GM18507 (cell line): ENCODE measurements at regions not wholly inside any gene's neighbourhood (a gene's known extent, or its start where the extent isn't known, plus 50 kb on each side); places are given as distances from the start of the nearest gene placed in this dataset.
A peak's percentile ranks its signal among the peaks of the same experiment; 100 is the strongest.

Experiments used
- DNase-seq: peaks from one replicate; pipeline ENCODE4 v3.0.0; 2011; ENCODE audit warnings: low read depth; ENCODE audit not compliant: insufficient read length; ENCODE audit errors: extremely low spot score
- FAIRE-seq: peaks from 2 replicates; lab custom pipeline; 2011; peaks lifted over from hg19 to GRCh38; lab: Jason Lieb, UNC

- no peak for DNase-seq
- no peak for FAIRE-seq
These were observed 216.6 kb downstream of the MRPL39 start for GRCh38 chr21:25390701-25391100.

- DNase-seq: no peak
- FAIRE-seq: no peak
These were observed 219.6 kb downstream of the MRPL39 start for GRCh38 chr21:25387665-25388064.

GRCh38 chr21:25385911-25386474 lies 221.3 kb downstream of the MRPL39 start:
- FAIRE-seq (peak; percentile 50), DNase-seq (no peak)

- FAIRE-seq (no peak), DNase-seq (no peak)
These were observed 221.9 kb downstream of the MRPL39 start for GRCh38 chr21:25385341-25385740.

- DNase-seq: no peak
- peak; percentile 24 for FAIRE-seq
These were observed 222.5 kb downstream of the MRPL39 start for GRCh38 chr21:25384782-25385181.

GRCh38 chr21:25383545-25383944 lies 223.7 kb downstream of the MRPL39 start:
- DNase-seq (no peak), FAIRE-seq (no peak)

- FAIRE-seq (no peak), DNase-seq (no peak)
These were observed 225.3 kb downstream of the MRPL39 start for GRCh38 chr21:25381936-25382452.

- FAIRE-seq: no peak
- no peak for DNase-seq
These were observed 231.6 kb downstream of the MRPL39 start for GRCh38 chr21:25375675-25376074.

- FAIRE-seq (no peak), DNase-seq (no peak)
These were observed 233.9 kb downstream of the MRPL39 start for GRCh38 chr21:25373126-25374082.

- FAIRE-seq (no peak), DNase-seq (no peak)
These were observed 235.3 kb downstream of the MRPL39 start for GRCh38 chr21:25371841-25372425.

- FAIRE-seq (no peak), DNase-seq (no peak)
These were observed 237.0 kb downstream of the MRPL39 start for GRCh38 chr21:25370311-25370744.

- DNase-seq (no peak), FAIRE-seq (no peak)
These were observed 237.6 kb downstream of the MRPL39 start for GRCh38 chr21:25369524-25370300.

GRCh38 chr21:25368531-25368930 lies 238.8 kb downstream of the MRPL39 start:
- DNase-seq (no peak), FAIRE-seq (no peak)

GRCh38 chr21:25366116-25366515 lies 241.2 kb downstream of the MRPL39 start:
- DNase-seq (no peak), FAIRE-seq (no peak)

- DNase-seq (no peak), FAIRE-seq (no peak)
These were observed 244.7 kb downstream of the MRPL39 start for GRCh38 chr21:25362375-25363267.

- DNase-seq: no peak
- no peak for FAIRE-seq
These were observed 245.5 kb downstream of the MRPL39 start for GRCh38 chr21:25361765-25362164.

- DNase-seq (no peak), FAIRE-seq (no peak)
These were observed 246.2 kb downstream of the MRPL39 start for GRCh38 chr21:25361097-25361496.

- FAIRE-seq (no peak), DNase-seq (no peak)
These were observed 246.7 kb downstream of the MRPL39 start for GRCh38 chr21:25360593-25360992.

- no peak for FAIRE-seq
- DNase-seq: no peak
These were observed 247.6 kb downstream of the MRPL39 start for GRCh38 chr21:25359724-25360123.
